ENCODE measurements at regions not wholly inside any gene's neighbourhood (a gene's known extent, or its start where the extent isn't known, plus 50 kb on each side); places are given as distances from the start of the nearest gene placed in this dataset.
"Not testable (repeated sequence)": the region's sequence is repeated elsewhere in the genome, so short reads cannot be mapped to it uniquely, and the experiment has no call there.

GRCh38 chr12:46567667-46568066, 195.1 kb upstream of the SLC38A2 start:
- Mint-ChIP-seq H3K4me1 (peaks cover 9% of the 10 kb centered on the region), H3K36me3 (peaks cover 51% of the 10 kb centered on the region), H3K27me3 (ENCODE audit: low read depth) (no peaks in the 10 kb centered on the region), H3K4me3 (no peak overlapping the region), H3K27ac (no peak overlapping the region), H3K9me3 (peaks cover 52% of the 10 kb centered on the region)
- TF ChIP-seq MAX (CRISPR knock-in tag; IDR thresholded peaks at IDR 0.05) (no peak), ZNF512 (CRISPR knock-in tag; IDR thresholded peaks at IDR 0.05; ENCODE audit: borderline replicate concordance) (no peak), IRF2 (CRISPR knock-in tag; IDR thresholded peaks at IDR 0.05; ENCODE audit: borderline replicate concordance, low read depth) (no peak), ZNF263 (CRISPR knock-in tag; IDR thresholded peaks at IDR 0.05; ENCODE audit: low read depth) (no peak)
- ATAC-seq, result no peak
- ChIA-PET POLR2A (no interaction called here), CTCF (no interaction called here)
- DNase-seq (ENCODE audit: low spot score), result no peak

- CTCF ChIA-PET, result no interaction called here
- DNase-seq (ENCODE audit: low spot score) (no peak), ATAC-seq (no peak)
- no peak for TF ChIP-seq E2F5 (CRISPR knock-in tag; IDR thresholded peaks at IDR 0.05)
- TF ChIP-seq ESRRA (CRISPR knock-in tag; IDR thresholded peaks at IDR 0.05; ENCODE audit: borderline replicate concordance), result no peak
- Mint-ChIP-seq H3K4me3 (no peak overlapping the region), H3K9me3 (peaks cover 38% of the 10 kb centered on the region), H3K36me3 (peaks cover 35% of the 10 kb centered on the region), H3K27ac (peak overlapping the region; percentile 11), H3K4me1 (peaks cover 47% of the 10 kb centered on the region), H3K27me3 (ENCODE audit: low read depth) (no peaks in the 10 kb centered on the region)
- POLR2A ChIA-PET, result no interaction called here
Measured at GRCh38 chr12:46562625-46563225, 190.2 kb upstream of the SLC38A2 start.

- POLR2A ChIA-PET, result interaction anchor here (0.7 kb wide), 1 partner anchor 255 kb away, joined by 3 read pairs; no protein-coding TSS in a partner anchor
- not testable (repeated sequence) for H3K4me3 Mint-ChIP-seq; H3K27me3 Mint-ChIP-seq (ENCODE audit: low read depth); DNase-seq (ENCODE audit: low spot score)
- CTCF ChIA-PET, result interaction anchor here (1.1 to 1.2 kb wide), 2 partner anchors 99 to 114 kb away, joined by 3 to 4 read pairs; no protein-coding TSS in a partner anchor
- ATAC-seq, result peak; percentile 80
- peaks cover 47% of the 10 kb centered on the region for H3K4me1 Mint-ChIP-seq
- peak overlapping the region; percentile 11 for H3K27ac Mint-ChIP-seq
- H3K9me3 Mint-ChIP-seq, result peaks cover 31% of the 10 kb centered on the region
- peaks cover 28% of the 10 kb centered on the region for H3K36me3 Mint-ChIP-seq
Measured at GRCh38 chr12:46561769-46562624, 189.4 kb upstream of the SLC38A2 start.

- ChIA-PET CTCF (interaction anchor here (1.2 kb wide), 1 partner anchor 100 kb away, joined by 4 read pairs; no protein-coding TSS in a partner anchor), POLR2A (no interaction called here)
- TF ChIP-seq ZNF232 (CRISPR knock-in tag; IDR thresholded peaks at IDR 0.05) (no peak), ELF4 (CRISPR knock-in tag; IDR thresholded peaks at IDR 0.05; ENCODE audit: low read depth) (no peak), E2F1 (CRISPR knock-in tag; IDR thresholded peaks at IDR 0.05) (no peak), CREB1 (CRISPR knock-in tag; IDR thresholded peaks at IDR 0.05) (no peak), IRF2 (CRISPR knock-in tag; IDR thresholded peaks at IDR 0.05; ENCODE audit: borderline replicate concordance, low read depth) (no peak), FOXP4 (CRISPR knock-in tag; IDR thresholded peaks at IDR 0.05) (no peak), ATF1 (CRISPR knock-in tag; IDR thresholded peaks at IDR 0.05) (no peak), GTF2I (CRISPR knock-in tag; conservative IDR thresholded peaks at IDR 0.05) (no peak), AFF4 (CRISPR knock-in tag; IDR thresholded peaks at IDR 0.05; ENCODE audit: borderline replicate concordance) (no peak), PRRX2 (CRISPR knock-in tag; IDR thresholded peaks at IDR 0.05) (no peak), FOXP1 (CRISPR knock-in tag; IDR thresholded peaks at IDR 0.05; ENCODE audit: borderline replicate concordance) (no peak), MAX (CRISPR knock-in tag; IDR thresholded peaks at IDR 0.05) (no peak)
Measured at GRCh38 chr12:46560874-46561273, 188.3 kb upstream of the SLC38A2 start.

More at GRCh38 chr12:46560874-46561273, 188.3 kb upstream of the SLC38A2 start:
- peaks cover 21% of the 10 kb centered on the region for H3K9me3 Mint-ChIP-seq
- no peak overlapping the region for H3K4me3 Mint-ChIP-seq
- peaks cover 19% of the 10 kb centered on the region for H3K36me3 Mint-ChIP-seq
- ATAC-seq, result no peak
- no peaks in the 10 kb centered on the region for H3K27me3 Mint-ChIP-seq (ENCODE audit: low read depth)
- H3K27ac Mint-ChIP-seq, result no peak overlapping the region
- peaks cover 52% of the 10 kb centered on the region for H3K4me1 Mint-ChIP-seq
- no peak for DNase-seq (ENCODE audit: low spot score)

Data from WTC11 (cell line).